H9 (cell line): ENCODE measurements at regions not wholly inside any gene's neighbourhood (a gene's known extent, or its start where the extent isn't known, plus 50 kb on each side); places are given as distances from the start of the nearest gene placed in this dataset.

Source experiments
- DNase-seq: peaks from one replicate; pipeline ENCODE4 v3.0.0-alpha.2; 2017
- H2AFZ ChIP-seq: one replicate; pipeline ENCODE4 v1.6.1; 2013; ENCODE audit warnings: mild to moderate bottlenecking, low read length, control low read depth, moderate library complexity
- H2AK5ac ChIP-seq: 2 replicates; pipeline ENCODE4 v1.6.1; 2013; ENCODE audit warnings: low read length, control low read depth, mixed read lengths; ENCODE audit not compliant: insufficient read length
- H2BK120ac ChIP-seq: one replicate; pipeline ENCODE4 v1.6.1; 2013; ENCODE audit warnings: low read depth, mild to moderate bottlenecking, low read length, control low read depth, inconsistent platforms; ENCODE audit not compliant: poor library complexity, severe bottlenecking
- H2BK12ac ChIP-seq: 2 replicates; pipeline ENCODE4 v1.6.1; 2013; ENCODE audit warnings: low read length, control low read depth, mixed read lengths, low read depth; ENCODE audit not compliant: insufficient read length
- H2BK15ac ChIP-seq: 2 replicates; pipeline ENCODE4 v1.6.1; 2013; ENCODE audit warnings: low read depth, low read length, control low read depth
- H2BK20ac ChIP-seq: one replicate; pipeline ENCODE4 v1.6.1; 2013; ENCODE audit warnings: low read depth, mild to moderate bottlenecking, low read length, control low read depth, inconsistent platforms; ENCODE audit not compliant: poor library complexity, severe bottlenecking
- H2BK5ac ChIP-seq: 2 replicates; pipeline ENCODE4 v1.6.1; 2013; ENCODE audit warnings: low read length, control low read depth, mixed read lengths; ENCODE audit not compliant: insufficient read length
- H3K14ac ChIP-seq: 2 replicates; pipeline ENCODE4 v1.6.1; 2013; ENCODE audit warnings: low read length, control low read depth; ENCODE audit not compliant: insufficient read depth
- H3K18ac ChIP-seq: 2 replicates; pipeline ENCODE4 v1.6.1; 2013; ENCODE audit warnings: low read depth, mild to moderate bottlenecking, mixed read lengths, low read length, control low read depth; ENCODE audit not compliant: insufficient read length
- H3K23ac ChIP-seq: 2 replicates; pipeline ENCODE4 v1.6.1; 2013; ENCODE audit warnings: low read length, control low read depth, mixed read lengths, low read depth; ENCODE audit not compliant: insufficient read length
- H3K23me2 ChIP-seq: 2 replicates; pipeline ENCODE4 v1.6.1; 2013; ENCODE audit warnings: low read depth, mild to moderate bottlenecking, mixed read lengths, low read length, control low read depth; ENCODE audit not compliant: insufficient read length, poor library complexity, severe bottlenecking
- H3K27ac ChIP-seq: 2 replicates; pipeline ENCODE4 v1.5.1; 2013; ENCODE audit warnings: low read length, control low read depth, mixed read lengths, low read depth; ENCODE audit not compliant: insufficient read length
- H3K27me3 ChIP-seq: 2 replicates; pipeline ENCODE4 v1.6.1; 2013; ENCODE audit warnings: low read length, control low read depth, inconsistent platforms; ENCODE audit not compliant: insufficient read depth
- H3K4ac ChIP-seq: 2 replicates; pipeline ENCODE4 v1.6.1; 2013; ENCODE audit warnings: low read depth, mild to moderate bottlenecking, control low read depth, inconsistent platforms, low read length, moderate library complexity
- H3K4me1 ChIP-seq: 2 replicates; pipeline ENCODE4 v1.6.1; 2013; ENCODE audit warnings: low read length, control low read depth, inconsistent platforms; ENCODE audit not compliant: insufficient read depth
- H3K4me2 ChIP-seq: 2 replicates; pipeline ENCODE4 v1.6.1; 2013; ENCODE audit warnings: low read length, control low read depth, mixed read lengths; ENCODE audit not compliant: insufficient read length, insufficient read depth
- H3K56ac ChIP-seq: 2 replicates; pipeline ENCODE4 v1.6.1; 2013; ENCODE audit warnings: low read depth, mild to moderate bottlenecking, mixed read lengths, low read length, control low read depth; ENCODE audit not compliant: insufficient read length
- H3K79me1 ChIP-seq: 2 replicates; pipeline ENCODE4 v1.6.1; 2013; ENCODE audit warnings: low read depth, mild to moderate bottlenecking, moderate library complexity, low read length, control low read depth, inconsistent platforms; ENCODE audit not compliant: insufficient read depth, poor library complexity, severe bottlenecking
- H3K79me2 ChIP-seq: 2 replicates; pipeline ENCODE4 v1.6.1; 2013; ENCODE audit warnings: low read length, control low read depth, inconsistent platforms; ENCODE audit not compliant: insufficient read depth
- H3K9ac ChIP-seq: 2 replicates; pipeline ENCODE4 v1.6.1; 2013; ENCODE audit warnings: low read length, control low read depth, mixed read lengths; ENCODE audit not compliant: insufficient read length; ENCODE audit errors: extremely low read depth
- H3K9me3 ChIP-seq: one replicate; pipeline ENCODE4 v1.6.1; 2013; ENCODE audit warnings: low read depth, low read length, inconsistent platforms; ENCODE audit not compliant: control insufficient read depth
- H3T11ph ChIP-seq: one replicate; pipeline ENCODE4 v1.6.1; 2013; ENCODE audit warnings: mild to moderate bottlenecking, low read length, control low read depth, inconsistent platforms
- H4K20me1 ChIP-seq: one replicate; pipeline ENCODE4 v1.6.1; 2013; ENCODE audit not compliant: control insufficient read depth, insufficient read length, insufficient read depth
- H4K5ac ChIP-seq: 2 replicates; pipeline ENCODE4 v1.6.1; 2013; ENCODE audit warnings: low read depth, mild to moderate bottlenecking, mixed read lengths, low read length, control low read depth; ENCODE audit not compliant: insufficient read length
- H4K8ac ChIP-seq: replicated peaks from 2 replicates; pipeline ENCODE4 v1.6.1; 2013; ENCODE audit warnings: low read length, control low read depth, mixed read lengths, low read depth; ENCODE audit not compliant: insufficient read length
- H4K91ac ChIP-seq: 2 replicates; pipeline ENCODE4 v1.6.1; 2013; ENCODE audit warnings: low read depth, mild to moderate bottlenecking, moderate library complexity, mixed read lengths, low read length, control low read depth; ENCODE audit not compliant: insufficient read length
- H3K27ac Mint-ChIP-seq, 3 experiments: 2 replicates in 2 of 3; 3 replicates in 1 of 3; pipeline ENCODE4 v1.8.0; 2020 to 2021; ENCODE audit warnings: mixed read lengths in 3 of 3, mild to moderate bottlenecking in 1 of 3, moderate library complexity in 1 of 3
- H3K27me3 Mint-ChIP-seq: 2 replicates; pipeline ENCODE4 v1.8.0; 2021; ENCODE audit warnings: low read depth, mild to moderate bottlenecking, moderate library complexity, mixed read lengths
- H3K36me3 Mint-ChIP-seq, 3 experiments: 2 replicates in 2 of 3; 3 replicates in 1 of 3; pipeline ENCODE4 v1.8.0; 2020 to 2021; ENCODE audit warnings: low read depth in 3 of 3, mixed read lengths in 3 of 3; ENCODE audit not compliant: insufficient read depth in 1 of 3
- H3K4me1 Mint-ChIP-seq, 2 experiments: 2 replicates each; pipeline ENCODE4 v1.8.0; 2020; ENCODE audit warnings: mixed read lengths in 2 of 2
- H3K4me3 Mint-ChIP-seq, 2 experiments: 2 replicates in 1 of 2; 3 replicates in 1 of 2; pipeline ENCODE4 v1.8.0; 2020 to 2021; ENCODE audit warnings: mild to moderate bottlenecking in 2 of 2, mixed read lengths in 2 of 2, moderate library complexity in 1 of 2
- H3K9me3 Mint-ChIP-seq, 2 experiments: 2 replicates in 1 of 2; 3 replicates in 1 of 2; pipeline ENCODE4 v1.8.0; 2020; ENCODE audit warnings: mild to moderate bottlenecking in 2 of 2, mixed read lengths in 2 of 2, moderate library complexity in 1 of 2
- CTCF ChIP-seq: fragments of 200-600 bp; sonication (generic); conservative IDR thresholded peaks from 3 replicates; pipeline ENCODE4 v1.8.0; 2021; ENCODE audit warnings: antibody characterized with exemption, mild to moderate bottlenecking
- WGBS: extraction: QIAGEN DNeasy Blood & Tissue Kit; methylation state at CpG from one replicate; pipeline ENCODE4 v1.1.7; 2013; ENCODE audit warnings: missing lambda C conversion rate, low lambda C conversion rate, mixed read lengths; ENCODE audit not compliant: insufficient read length; ENCODE audit errors: extremely low coverage; 5-methylcytosine and 5-hydroxymethylcytosine counted together

GRCh38 chr6:169145496-169145895 is 108.2 kb downstream of the THBS2 start:
- Histone ChIP-seq H2AFZ (no peak overlapping the region), H3K23me2 (no peaks in the 10 kb centered on the region), H2BK120ac (no peak overlapping the region), H3K79me2 (no peaks in the 10 kb centered on the region), H3K79me1 (no peaks in the 10 kb centered on the region), H3K14ac (no peak overlapping the region), H4K8ac (no peak overlapping the region), H4K20me1 (no peaks in the 10 kb centered on the region), H4K91ac (no peak overlapping the region), H3K9ac (no peak overlapping the region), H2BK5ac (no peak overlapping the region), H3K18ac (no peak overlapping the region), H4K5ac (no peak overlapping the region), H3K56ac (no peak overlapping the region), H2BK20ac (no peak overlapping the region), H3K4me1 (no peaks in the 10 kb centered on the region; the same call in 1 of the 2 replicates), H3K4ac (no peak overlapping the region), H2BK12ac (no peak overlapping the region), H3K27ac (no peak overlapping the region), H3K9me3 (no peaks in the 10 kb centered on the region), H3T11ph (no peak overlapping the region), H2BK15ac (no peak overlapping the region), H3K23ac (no peak overlapping the region), H3K27me3 (no peaks in the 10 kb centered on the region), H2AK5ac (no peak overlapping the region), H3K4me2 (no peak overlapping the region)
- peaks cover 32 to 33% of the 10 kb centered on the region in 2 experiments for H3K9me3 Mint-ChIP-seq
- WGBS: no CpG with 5 or more reads among the region's 6 CpGs
- DNase-seq: no peak
- TF ChIP-seq CTCF: no peak
- no peaks in the 10 kb centered on the region; the same call in none of the 2 replicates for H3K27me3 Mint-ChIP-seq
- H3K27ac Mint-ChIP-seq: no peak overlapping the region
- peaks cover 7 to 33% (median 12%) of the 10 kb centered on the region in 3 experiments for H3K36me3 Mint-ChIP-seq
- peaks cover 0 to 8% of the 10 kb centered on the region in 2 experiments; a peak in 2 of 4 replicates for H3K4me1 Mint-ChIP-seq
- no peak overlapping the region for H3K4me3 Mint-ChIP-seq
